Activated T-helper 17 cell treated with anti-CD3 and anti-CD28 coated beads, Interleukin-2, amount 50 U/mL, for 72 hours (primary cell): ENCODE measurements at regions not wholly inside any gene's neighbourhood (a gene's known extent, or its start where the extent isn't known, plus 50 kb on each side); places are given as distances from the start of the nearest gene placed in this dataset.
"Not testable (repeated sequence)": the region's sequence is repeated elsewhere in the genome, so short reads cannot be mapped to it uniquely, and the experiment has no call there.

ENCODE experiments used
- ATAC-seq: fragments of 150-1000 bp; cut with Tn5 transposase; replicated peaks from 2 replicates; pipeline ENCODE4 v1.10.0; 2021; ENCODE audit warnings: mild to moderate bottlenecking, moderate library complexity
- H3K27ac Mint-ChIP-seq: one replicate; pipeline ENCODE4 v1.8.0; 2022; ENCODE audit warnings: mixed read lengths
- H3K27me3 Mint-ChIP-seq: one replicate; pipeline ENCODE4 v1.8.0; 2022; ENCODE audit warnings: mixed read lengths
- H3K36me3 Mint-ChIP-seq: one replicate; pipeline ENCODE4 v1.8.0; 2022; ENCODE audit warnings: low read depth, mild to moderate bottlenecking, mixed read lengths
- H3K4me1 Mint-ChIP-seq: one replicate; pipeline ENCODE4 v1.8.0; 2022; ENCODE audit warnings: mixed read lengths
- H3K4me3 Mint-ChIP-seq: one replicate; pipeline ENCODE4 v1.8.0; 2022; ENCODE audit warnings: mild to moderate bottlenecking, mixed read lengths
- H3K9me3 Mint-ChIP-seq: one replicate; pipeline ENCODE4 v1.8.0; 2022; ENCODE audit warnings: mixed read lengths

DNA sequence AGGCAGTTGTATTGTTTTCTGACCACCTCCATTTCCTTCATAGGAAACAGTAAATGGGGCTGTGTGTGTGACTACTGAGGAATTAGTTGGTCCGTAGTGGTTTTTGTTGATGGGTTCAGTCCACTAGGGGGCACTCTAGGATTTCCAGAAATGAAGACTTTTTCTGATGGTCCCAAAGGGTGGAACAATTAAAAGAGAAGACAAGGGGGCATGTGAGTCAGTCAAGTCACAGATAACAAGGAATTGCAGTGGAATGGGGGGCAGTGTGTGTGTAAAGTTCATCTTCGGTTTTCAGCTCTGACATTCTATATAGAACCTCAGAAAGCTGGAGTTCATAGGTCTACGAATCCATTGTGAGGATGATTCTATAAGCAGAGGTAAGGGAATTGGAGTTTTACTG is 186.6 kb upstream of the OR4E1 start:
- Mint-ChIP-seq H3K4me1 (no peaks in the 10 kb centered on the region), H3K4me3 (peak overlapping the region; percentile 65), H3K36me3 (peaks cover 38% of the 10 kb centered on the region), H3K9me3 (no peaks in the 10 kb centered on the region), H3K27ac (peak overlapping the region; percentile 39), H3K27me3 (peaks cover 7% of the 10 kb centered on the region)
- ATAC-seq, result peak; percentile 42

DNA sequence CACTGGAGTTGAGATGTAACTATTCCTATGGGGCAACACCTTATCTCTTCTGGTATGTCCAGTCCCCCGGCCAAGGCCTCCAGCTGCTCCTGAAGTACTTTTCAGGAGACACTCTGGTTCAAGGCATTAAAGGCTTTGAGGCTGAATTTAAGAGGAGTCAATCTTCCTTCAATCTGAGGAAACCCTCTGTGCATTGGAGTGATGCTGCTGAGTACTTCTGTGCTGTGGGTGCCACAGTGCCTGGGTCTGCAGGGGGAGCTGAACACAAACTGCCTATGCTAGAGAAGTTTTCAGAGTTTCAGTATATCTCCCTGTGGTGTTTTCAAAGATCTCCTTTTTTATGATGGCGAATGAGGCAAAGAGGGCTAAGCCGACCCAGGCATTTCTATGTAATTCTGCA is 179.2 kb upstream of the OR4E1 start:
- H3K27ac Mint-ChIP-seq, result no peak overlapping the region
- peak overlapping the region; percentile 74 for H3K4me3 Mint-ChIP-seq
- H3K4me1 Mint-ChIP-seq, result no peaks in the 10 kb centered on the region
- H3K27me3 Mint-ChIP-seq, result no peaks in the 10 kb centered on the region
- H3K9me3 Mint-ChIP-seq, result no peaks in the 10 kb centered on the region
- no peak for ATAC-seq
- H3K36me3 Mint-ChIP-seq, result peaks cover 35% of the 10 kb centered on the region

DNA sequence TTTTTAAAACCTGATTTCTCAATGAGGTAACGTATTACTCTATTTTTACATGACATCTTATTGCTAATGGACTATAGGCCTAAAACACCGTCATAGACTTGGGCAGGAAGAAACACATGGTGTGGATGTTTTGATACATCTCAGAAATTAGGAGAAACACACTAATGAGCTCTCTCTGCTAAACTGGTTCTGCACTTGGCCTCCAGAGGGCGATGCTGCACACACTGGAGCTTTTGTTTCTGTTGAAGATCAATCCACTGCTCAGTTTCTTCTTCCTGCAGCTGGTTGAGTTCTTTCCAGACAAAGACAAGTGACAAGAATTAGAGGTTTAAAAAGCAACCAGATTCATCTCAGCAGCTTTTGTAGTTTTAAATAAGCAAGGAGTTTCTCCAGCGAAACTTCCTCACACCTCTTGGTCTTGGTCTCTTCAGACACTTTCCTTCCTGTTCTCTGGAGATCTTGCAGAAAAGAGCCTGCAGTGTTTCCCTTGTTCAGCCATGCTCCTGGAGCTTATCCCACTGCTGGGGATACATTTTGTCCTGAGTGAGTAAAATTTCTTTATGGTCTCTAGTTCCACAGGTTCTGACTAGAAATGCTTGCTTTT is 178.5 kb upstream of the OR4E1 start:
- peak overlapping the region; percentile 22 for H3K27ac Mint-ChIP-seq
- H3K4me1 Mint-ChIP-seq, result no peaks in the 10 kb centered on the region
- peak overlapping the region; percentile 74 for H3K4me3 Mint-ChIP-seq
- no peaks in the 10 kb centered on the region for H3K9me3 Mint-ChIP-seq
- peak; percentile 68 for ATAC-seq
- peaks cover 35% of the 10 kb centered on the region for H3K36me3 Mint-ChIP-seq
- no peaks in the 10 kb centered on the region for H3K27me3 Mint-ChIP-seq

DNA sequence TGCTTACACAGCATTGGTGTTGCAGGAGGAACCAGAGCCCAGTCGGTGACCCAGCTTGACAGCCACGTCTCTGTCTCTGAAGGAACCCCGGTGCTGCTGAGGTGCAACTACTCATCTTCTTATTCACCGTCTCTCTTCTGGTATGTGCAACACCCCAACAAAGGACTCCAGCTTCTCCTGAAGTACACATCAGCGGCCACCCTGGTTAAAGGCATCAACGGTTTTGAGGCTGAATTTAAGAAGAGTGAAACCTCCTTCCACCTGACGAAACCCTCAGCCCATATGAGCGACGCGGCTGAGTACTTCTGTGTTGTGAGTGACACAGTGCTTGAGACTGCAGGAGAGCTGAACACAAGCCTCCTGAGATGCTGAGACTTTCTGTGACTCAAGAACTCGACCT is 173.3 kb upstream of the OR4E1 start:
- H3K4me1 Mint-ChIP-seq, H3K9me3 Mint-ChIP-seq, H3K27me3 Mint-ChIP-seq: not testable (repeated sequence)
- peaks cover 22% of the 10 kb centered on the region for H3K36me3 Mint-ChIP-seq
- H3K27ac Mint-ChIP-seq, result peak overlapping the region; percentile 40
- ATAC-seq, result peak; percentile 74
- peak overlapping the region; percentile 74 for H3K4me3 Mint-ChIP-seq

DNA sequence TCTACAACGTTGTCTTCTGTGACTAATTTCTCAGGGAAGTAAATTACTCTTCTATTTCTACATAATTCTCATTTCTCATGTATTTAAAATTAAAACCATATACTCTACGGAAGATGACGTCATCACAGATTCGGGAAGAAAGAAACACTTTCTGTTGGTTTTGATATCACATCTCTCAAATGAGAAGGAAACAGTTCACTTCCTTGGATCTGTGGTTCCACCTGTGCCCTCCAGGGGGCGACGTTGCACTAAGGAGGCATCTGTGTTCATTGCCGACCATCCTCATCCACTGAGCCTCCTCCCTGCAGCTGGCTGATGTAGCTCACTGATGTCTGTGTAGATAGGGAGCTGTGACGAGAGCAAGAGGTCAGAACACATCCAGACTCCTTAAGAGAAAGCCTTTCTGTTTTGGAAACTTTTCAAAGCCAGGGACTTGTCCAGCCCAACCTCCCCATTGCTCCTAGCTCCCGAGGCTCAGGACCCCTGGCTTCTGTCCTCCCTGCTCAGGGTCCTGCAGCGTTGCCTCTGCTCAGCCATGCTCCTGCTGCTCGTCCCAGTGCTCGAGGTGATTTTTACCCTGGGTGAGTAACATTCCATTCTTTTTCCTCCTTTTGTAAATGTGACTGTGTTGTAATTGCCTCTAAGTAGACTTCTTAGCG is 172.7 kb upstream of the OR4E1 start:
- ATAC-seq, result peak; percentile 83
- Mint-ChIP-seq H3K9me3 (no peaks in the 10 kb centered on the region), H3K27me3 (peaks cover 3% of the 10 kb centered on the region), H3K4me1 (no peaks in the 10 kb centered on the region), H3K27ac (peak overlapping the region; percentile 40), H3K36me3 (peaks cover 20% of the 10 kb centered on the region), H3K4me3 (peak overlapping the region; percentile 74)

DNA sequence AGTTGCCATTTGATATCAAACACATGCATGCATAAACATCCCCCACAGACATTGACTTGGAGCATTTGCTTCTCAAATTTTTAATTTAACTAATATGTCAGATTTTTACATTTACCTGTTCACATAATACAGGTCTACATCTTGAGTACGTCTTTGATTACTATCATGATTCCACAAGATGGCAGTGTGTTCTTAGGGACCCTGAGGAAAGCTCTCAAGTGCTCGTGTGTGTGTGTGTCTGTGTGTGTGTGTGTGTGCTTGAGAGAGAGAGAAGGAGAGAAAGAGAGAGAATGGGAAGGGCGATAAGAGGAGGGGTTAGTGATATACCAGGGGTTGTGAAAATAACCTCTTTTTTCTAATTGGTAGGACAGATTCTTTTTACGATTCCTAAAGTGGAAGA is 167.1 kb upstream of the OR4E1 start:
- Mint-ChIP-seq H3K27ac (no peak overlapping the region), H3K4me1 (no peaks in the 10 kb centered on the region)
- peak; percentile 51 for ATAC-seq

DNA sequence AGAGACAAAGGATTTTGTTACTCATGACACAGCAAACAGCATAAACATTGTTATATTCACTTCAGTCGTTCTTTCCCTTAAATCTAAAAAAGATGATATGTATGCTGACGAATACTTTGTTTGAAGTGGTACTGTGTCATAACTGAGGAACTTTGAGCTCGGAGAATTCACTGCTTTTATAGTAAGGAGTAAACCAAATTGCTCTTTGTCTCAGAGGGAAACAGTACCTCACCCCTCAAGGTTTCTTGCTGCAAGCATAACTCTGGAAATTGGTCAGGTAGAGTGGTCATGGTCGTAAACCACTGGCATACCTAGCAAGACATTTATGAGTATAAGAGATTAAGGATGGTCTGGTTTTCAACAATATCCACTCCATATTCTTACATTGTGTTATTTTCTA is 160.2 kb upstream of the OR4E1 start:
- H3K4me1 Mint-ChIP-seq, result peaks cover 4% of the 10 kb centered on the region
- peaks cover 19% of the 10 kb centered on the region for H3K27me3 Mint-ChIP-seq
- H3K27ac Mint-ChIP-seq, result no peak overlapping the region
- H3K36me3 Mint-ChIP-seq, result no peaks in the 10 kb centered on the region
- ATAC-seq, result peak; percentile 48
- H3K9me3 Mint-ChIP-seq, result no peaks in the 10 kb centered on the region
- no peak overlapping the region for H3K4me3 Mint-ChIP-seq

More for the DNA sequence above, 167.1 kb upstream of the OR4E1 start:
- Mint-ChIP-seq H3K9me3 (no peaks in the 10 kb centered on the region), H3K27me3 (peaks cover 11% of the 10 kb centered on the region), H3K36me3 (no peaks in the 10 kb centered on the region), H3K4me3 (peak overlapping the region; percentile 58)

DNA sequence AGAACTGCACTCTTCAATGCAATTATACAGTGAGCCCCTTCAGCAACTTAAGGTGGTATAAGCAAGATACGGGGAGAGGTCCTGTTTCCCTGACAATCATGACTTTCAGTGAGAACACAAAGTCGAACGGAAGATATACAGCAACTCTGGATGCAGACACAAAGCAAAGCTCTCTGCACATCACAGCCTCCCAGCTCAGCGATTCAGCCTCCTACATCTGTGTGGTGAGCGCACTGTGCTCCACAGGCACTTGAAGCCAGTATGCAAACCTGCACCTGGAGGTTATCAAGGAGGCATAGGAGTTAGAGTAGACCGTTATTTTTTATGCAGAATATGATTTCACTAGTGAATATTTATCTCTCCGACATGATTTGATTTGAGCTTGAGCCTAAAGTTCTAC is 152.2 kb upstream of the OR4E1 start:
- Mint-ChIP-seq H3K27me3 (peaks cover 16% of the 10 kb centered on the region), H3K36me3 (no peaks in the 10 kb centered on the region), H3K27ac (no peak overlapping the region), H3K4me1 (peaks cover 6% of the 10 kb centered on the region), H3K9me3 (no peaks in the 10 kb centered on the region), H3K4me3 (peak overlapping the region; percentile 57)
- no peak for ATAC-seq

DNA sequence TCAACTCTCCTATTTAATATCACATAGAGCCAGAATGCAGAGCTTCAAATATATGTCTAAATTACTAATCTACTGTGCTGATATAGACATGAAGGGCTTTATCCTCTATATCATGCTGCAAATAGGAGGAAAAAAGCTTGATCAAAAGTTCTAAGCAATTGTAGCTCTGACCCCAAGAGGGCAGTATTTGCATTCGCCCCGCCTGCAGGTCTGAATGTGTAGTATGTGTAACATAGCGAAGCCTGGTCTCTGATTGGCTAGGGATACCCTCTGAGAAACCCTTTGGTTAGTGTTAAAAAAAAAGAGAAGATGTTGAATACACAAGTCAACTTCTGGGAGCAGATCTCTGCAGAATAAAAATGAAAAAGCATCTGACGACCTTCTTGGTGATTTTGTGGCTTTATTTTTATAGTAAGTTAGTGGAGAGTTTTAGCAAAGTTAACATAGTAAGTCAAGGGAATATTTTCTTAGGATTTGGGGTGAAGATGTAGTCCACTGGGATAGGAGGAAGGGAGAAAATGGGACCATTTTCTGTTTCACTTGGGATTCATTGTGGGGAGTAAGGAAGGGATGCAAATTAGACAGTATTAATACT is 151.6 kb upstream of the OR4E1 start:
- peak overlapping the region; percentile 57 for H3K4me3 Mint-ChIP-seq
- no peaks in the 10 kb centered on the region for H3K36me3 Mint-ChIP-seq
- H3K4me1 Mint-ChIP-seq, result peaks cover 6% of the 10 kb centered on the region
- peaks cover 20% of the 10 kb centered on the region for H3K27me3 Mint-ChIP-seq
- peak; percentile 98 for ATAC-seq
- peak overlapping the region; percentile 6 for H3K27ac Mint-ChIP-seq
- no peaks in the 10 kb centered on the region for H3K9me3 Mint-ChIP-seq

DNA sequence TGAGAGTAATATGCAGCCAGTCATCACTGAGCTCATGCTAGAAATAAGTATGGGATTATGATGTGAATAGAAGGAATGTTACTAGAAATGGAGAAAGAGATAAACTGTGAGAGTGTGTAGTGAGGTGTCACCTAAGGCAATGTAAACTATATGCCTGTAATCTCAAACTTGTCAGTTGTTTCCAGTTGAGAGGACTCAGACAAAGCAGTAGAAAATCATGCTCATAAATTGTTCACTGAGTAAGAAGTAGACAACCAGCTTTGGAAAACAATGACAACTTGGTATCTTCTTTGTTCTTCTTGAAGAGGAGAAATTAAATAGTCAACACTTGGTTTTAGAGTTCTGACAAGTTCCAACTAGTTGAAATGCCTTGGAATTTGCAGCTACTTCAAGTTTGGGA is 148.5 kb upstream of the OR4E1 start:
- H3K4me1 Mint-ChIP-seq, result peaks cover 6% of the 10 kb centered on the region
- no peak overlapping the region for H3K4me3 Mint-ChIP-seq
- no peak for ATAC-seq
- no peak overlapping the region for H3K27ac Mint-ChIP-seq
- peaks cover 23% of the 10 kb centered on the region for H3K27me3 Mint-ChIP-seq
- peaks cover 5% of the 10 kb centered on the region for H3K9me3 Mint-ChIP-seq
- no peaks in the 10 kb centered on the region for H3K36me3 Mint-ChIP-seq

DNA sequence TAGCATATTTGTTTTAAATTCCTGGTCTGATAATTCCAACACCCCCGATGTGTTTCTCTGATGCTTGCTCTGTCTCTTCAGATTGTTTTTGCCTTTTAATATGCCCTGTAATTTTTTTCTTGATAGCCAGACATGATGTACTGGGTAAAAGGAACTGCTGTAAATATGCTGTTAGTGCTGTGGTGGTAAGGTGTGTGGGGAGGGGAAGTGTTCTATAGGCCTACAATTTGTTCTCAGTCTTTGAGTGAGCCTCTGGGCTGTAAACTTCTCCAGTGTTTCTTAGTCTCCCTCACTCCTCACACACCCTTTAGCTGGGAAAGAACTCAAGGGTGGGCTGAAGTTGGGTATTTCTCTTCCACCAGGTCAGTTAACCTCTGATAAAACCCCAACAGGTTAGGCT is 147.0 kb upstream of the OR4E1 start:
- H3K27ac Mint-ChIP-seq, result peak overlapping the region; percentile 2
- H3K4me1 Mint-ChIP-seq, result peaks cover 5% of the 10 kb centered on the region
- no peak overlapping the region for H3K4me3 Mint-ChIP-seq
- no peaks in the 10 kb centered on the region for H3K36me3 Mint-ChIP-seq
- H3K9me3 Mint-ChIP-seq, result peaks cover 8% of the 10 kb centered on the region
- no peak for ATAC-seq
- peaks cover 19% of the 10 kb centered on the region for H3K27me3 Mint-ChIP-seq

DNA sequence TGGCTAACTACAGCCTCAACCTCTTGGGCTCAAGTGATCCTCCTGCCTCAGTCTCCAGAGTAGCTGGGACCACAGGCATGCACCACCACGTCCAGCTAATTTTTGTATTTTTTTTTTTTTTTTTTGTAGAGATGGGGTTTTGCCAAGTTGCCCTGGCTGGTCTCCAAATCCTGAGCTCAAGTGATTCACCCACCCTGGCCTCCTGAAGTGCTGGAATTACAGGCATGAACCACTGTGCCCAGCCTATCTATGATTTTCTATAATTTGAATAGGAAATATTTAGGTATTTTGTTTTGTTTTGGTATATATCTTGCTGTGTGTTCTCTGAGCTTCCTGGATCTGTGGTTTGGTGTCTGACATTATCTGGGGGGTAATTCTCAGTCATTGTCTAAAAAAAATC is 146.3 kb upstream of the OR4E1 start:
- not testable (repeated sequence) for H3K4me3 Mint-ChIP-seq, H3K27ac Mint-ChIP-seq, ATAC-seq, H3K9me3 Mint-ChIP-seq, H3K4me1 Mint-ChIP-seq, H3K36me3 Mint-ChIP-seq
- peaks cover 14% of the 10 kb centered on the region for H3K27me3 Mint-ChIP-seq

DNA sequence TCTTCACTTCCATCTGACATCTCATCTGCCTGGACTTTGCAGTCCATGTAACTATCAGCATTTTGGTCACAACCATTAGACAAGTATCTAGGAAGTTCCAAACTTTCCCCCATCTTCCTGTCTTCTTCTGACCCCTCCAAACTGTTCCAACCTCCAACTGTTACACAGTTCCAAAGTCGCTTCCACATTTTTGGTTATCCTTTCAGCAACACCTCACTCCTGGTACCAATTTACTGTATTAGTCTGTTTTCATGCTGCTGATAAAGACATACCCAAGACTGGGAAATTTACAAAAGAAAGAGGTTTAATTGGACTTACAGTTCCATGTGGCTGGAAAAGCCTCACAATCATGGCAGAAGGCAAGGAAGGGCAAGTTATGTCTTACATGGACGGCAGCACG is 143.4 kb upstream of the OR4E1 start:
- not testable (repeated sequence) for ATAC-seq, H3K4me1 Mint-ChIP-seq, H3K27ac Mint-ChIP-seq, H3K36me3 Mint-ChIP-seq, H3K9me3 Mint-ChIP-seq, H3K4me3 Mint-ChIP-seq
- H3K27me3 Mint-ChIP-seq, result peaks cover 12% of the 10 kb centered on the region

DNA sequence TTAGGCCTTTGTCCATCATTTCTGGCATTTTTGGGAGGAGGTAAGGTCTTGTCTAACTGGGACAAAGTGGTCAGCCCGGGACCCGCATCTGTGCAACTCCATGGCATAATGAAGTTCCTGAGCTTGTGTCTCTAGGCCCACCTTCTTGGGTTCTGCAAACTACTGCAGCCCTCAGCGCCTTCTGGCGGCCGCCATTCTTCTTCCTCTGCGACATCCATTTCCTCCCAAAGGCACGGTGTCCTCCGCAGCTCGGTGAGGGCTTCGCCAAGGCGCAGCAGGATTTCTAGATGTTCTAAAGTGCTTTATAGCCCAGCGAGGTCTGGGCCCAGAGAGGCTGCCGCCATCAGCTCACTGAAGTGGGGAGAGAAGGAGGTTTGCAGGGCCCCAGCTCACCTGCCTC is 134.4 kb upstream of the OR4E1 start:
- H3K4me1 Mint-ChIP-seq, result no peaks in the 10 kb centered on the region
- ATAC-seq, result no peak
- H3K4me3 Mint-ChIP-seq, result no peak overlapping the region
- no peaks in the 10 kb centered on the region for H3K9me3 Mint-ChIP-seq
- peaks cover 23% of the 10 kb centered on the region for H3K27me3 Mint-ChIP-seq
- H3K27ac Mint-ChIP-seq, result no peak overlapping the region
- H3K36me3 Mint-ChIP-seq, result no peaks in the 10 kb centered on the region

DNA sequence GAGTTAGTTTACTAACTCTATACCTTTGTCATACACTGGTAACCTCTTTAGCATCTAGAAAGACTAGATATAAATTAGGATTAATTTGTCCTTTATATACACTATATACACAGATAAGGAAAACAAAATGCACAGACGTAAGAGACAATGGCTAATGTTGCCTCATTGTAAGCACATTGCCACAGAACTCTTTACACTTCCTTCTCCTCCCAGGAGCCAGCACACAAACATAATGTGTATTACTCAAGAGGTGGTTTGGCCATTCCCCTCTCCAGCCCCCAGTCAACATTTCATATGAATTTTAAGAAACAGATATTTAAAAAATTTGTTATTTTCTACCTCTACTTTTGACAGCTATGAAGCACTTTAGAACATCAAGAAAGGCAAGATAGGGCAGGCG is 131.4 kb upstream of the OR4E1 start:
- ATAC-seq, result no peak
- H3K4me3 Mint-ChIP-seq, result no peak overlapping the region
- no peak overlapping the region for H3K27ac Mint-ChIP-seq
- H3K27me3 Mint-ChIP-seq, result peaks cover 29% of the 10 kb centered on the region
- no peaks in the 10 kb centered on the region for H3K36me3 Mint-ChIP-seq
- no peaks in the 10 kb centered on the region for H3K9me3 Mint-ChIP-seq
- H3K4me1 Mint-ChIP-seq, result no peaks in the 10 kb centered on the region
